Ovary (tissue), 7 donors: ENCODE measurements at regions not wholly inside any gene's neighbourhood (a gene's known extent, or its start where the extent isn't known, plus 50 kb on each side); places are given as distances from the start of the nearest gene placed in this dataset.

Experiments
- DNase-seq, 5 donors: peaks; one replicate each; pipeline ENCODE4 v3.0.0-alpha.2; 2019 to 2020
- H3K27ac ChIP-seq, 2 donors: fragments of 200-600 bp; one replicate each; pipeline versions ENCODE4 v1.5.1 to v1.8.0; 2019 to 2022
- H3K27me3 ChIP-seq: fragments of 200-600 bp; one replicate; pipeline ENCODE4 v1.8.0; 2022
- H3K36me3 ChIP-seq: fragments of 200-600 bp; sonication (generic); one replicate; pipeline ENCODE4 v1.5.1; 2019
- H3K4me1 ChIP-seq: one replicate; pipeline ENCODE4 v1.8.1; 2013; ENCODE audit warnings: mild to moderate bottlenecking, moderate library complexity; ENCODE audit not compliant: insufficient read depth
- H3K4me3 ChIP-seq: fragments of 200-600 bp; sonication (generic); one replicate; pipeline ENCODE4 v1.5.1; 2017
- H3K9me3 ChIP-seq, 2 donors: fragments of 200-600 bp in 1 of 2; sonication (generic) in 1 of 2; one replicate each; pipeline versions ENCODE4 v1.5.1 to v1.8.1; 2013 to 2019; ENCODE audit warnings: mild to moderate bottlenecking in 1 of 2, moderate library complexity in 1 of 2
- CTCF ChIP-seq, 3 donors: fragments of 450-650 bp in 2 of 3; fragments of 200-600 bp in 1 of 3; IDR thresholded peaks; one replicate each; pipeline versions ENCODE4 v1.5.1 to v1.8.0; 2016 to 2022; ENCODE audit warnings: antibody characterized with exemption in 3 of 3, mild to moderate bottlenecking in 1 of 3
- EP300 ChIP-seq: sonication (generic); formaldehyde crosslinking; IDR thresholded peaks from one replicate; pipeline ENCODE4 v1.6.1; 2017; ENCODE audit warnings: antibody characterized with exemption
- POLR2A ChIP-seq: fragments of 450-650 bp; IDR thresholded peaks from one replicate; pipeline ENCODE4 v1.6.1; 2017; ENCODE audit warnings: antibody characterized with exemption, mild to moderate bottlenecking, moderate library complexity
- WGBS, 3 donors: extraction: QIAGEN DNeasy Blood & Tissue Kit in 1 of 3; methylation state at CpG; one replicate each; pipeline versions ENCODE4 v1.1.5 to v1.1.7; 2013 to 2017; 5-methylcytosine and 5-hydroxymethylcytosine counted together
- intact Hi-C, 4 donors: fragments of 100-400 bp; cut with DNase I; formaldehyde crosslinking; loops; one replicate each; pipeline versions ENCODE4 v1.11.0 to v1.15.1; 2022 to 2023
- donor health status: DM: no; HTN: no; CAD: no; lungs with moderate emphysema.
- donor health status: DM: no; HTN: no; CAD: no.
- donor health status: Bipolar disorder and iron deficiency.
- donor health status: DM: no; HTN: no; CAD: no.
- donor health status: DM: yes; HTN: yes; CAD: no.

GRCh38 chr5:104400941-104401340, 838.4 kb upstream of the NUDT12 start:
- intact Hi-C loops = no loop called here
- 95% methylated on average over 3 of the region's 3 CpGs for WGBS, 3 donors

GRCh38 chr5:104385906-104386305, 823.3 kb upstream of the NUDT12 start:
- no peak overlapping the region for H3K4me3 ChIP-seq
- no peak for DNase-seq
- H3K4me1 ChIP-seq = peaks cover 1% of the 10 kb centered on the region
- no peak overlapping the region for H3K27ac ChIP-seq
- intact Hi-C loops = no loop called here
- H3K36me3 ChIP-seq = no peaks in the 10 kb centered on the region
- 40 to 44% (median 44%) methylated on average over 3 of the region's 3 CpGs for WGBS, 3 donors
- no peaks in the 10 kb centered on the region for H3K9me3 ChIP-seq
- no peak for TF ChIP-seq POLR2A
- TF ChIP-seq EP300 = no peak
- no peak for TF ChIP-seq CTCF (IDR thresholded peaks at IDR 0.05)
- H3K27me3 ChIP-seq = no peaks in the 10 kb centered on the region

More at GRCh38 chr5:104400941-104401340, 838.4 kb upstream of the NUDT12 start:
- no peaks in the 10 kb centered on the region for H3K27me3 ChIP-seq
- H3K4me3 ChIP-seq = no peak overlapping the region
- no peak overlapping the region for H3K27ac ChIP-seq
- no peaks in the 10 kb centered on the region for H3K4me1 ChIP-seq
- no peak for DNase-seq
- no peak for TF ChIP-seq CTCF (IDR thresholded peaks at IDR 0.05)
- TF ChIP-seq EP300 = no peak
- no peak for TF ChIP-seq POLR2A
- H3K36me3 ChIP-seq = no peaks in the 10 kb centered on the region
- H3K9me3 ChIP-seq = no peaks in the 10 kb centered on the region

GRCh38 chr5:104375345-104375744, 812.8 kb upstream of the NUDT12 start:
- Histone ChIP-seq H3K9me3 (no peaks in the 10 kb centered on the region), H3K36me3 (no peaks in the 10 kb centered on the region), H3K27me3 (peaks cover 2% of the 10 kb centered on the region), H3K4me1 (no peaks in the 10 kb centered on the region), H3K4me3 (no peak overlapping the region), H3K27ac (no peak overlapping the region)
- WGBS, 3 donors = 43 to 51% (median 48%) methylated on average over 1 of the region's 1 CpG
- intact Hi-C loops = no loop called here
- no peak for DNase-seq
- TF ChIP-seq EP300 (no peak), POLR2A (no peak), CTCF (IDR thresholded peaks at IDR 0.05) (no peak)

- intact Hi-C loops = no loop called here
- Histone ChIP-seq H3K4me1 (no peaks in the 10 kb centered on the region), H3K4me3 (no peak overlapping the region), H3K27ac (no peak overlapping the region), H3K9me3 (no peaks in the 10 kb centered on the region), H3K36me3 (no peaks in the 10 kb centered on the region), H3K27me3 (peaks cover 2% of the 10 kb centered on the region)
- 1 to 7% (median 5%) methylated on average over 2 of the region's 2 CpGs for WGBS, 3 donors
- no peak for DNase-seq
- TF ChIP-seq POLR2A (no peak), EP300 (no peak), CTCF (IDR thresholded peaks at IDR 0.05) (no peak)
Measured at GRCh38 chr5:104372796-104373195, 810.2 kb upstream of the NUDT12 start.

GRCh38 chr5:104372376-104372775, 809.8 kb upstream of the NUDT12 start:
- Histone ChIP-seq H3K4me1 (no peaks in the 10 kb centered on the region), H3K27me3 (peaks cover 2% of the 10 kb centered on the region), H3K9me3 (no peaks in the 10 kb centered on the region), H3K36me3 (no peaks in the 10 kb centered on the region), H3K4me3 (no peak overlapping the region), H3K27ac (no peak overlapping the region)
- DNase-seq = no peak
- TF ChIP-seq EP300 = no peak
- TF ChIP-seq CTCF (IDR thresholded peaks at IDR 0.05) = no peak
- no peak for TF ChIP-seq POLR2A
- intact Hi-C loops = no loop called here
- 76 to 80% (median 79%) methylated on average over 10 of the region's 10 CpGs for WGBS, 3 donors
